ENCODE measurements at regions not wholly inside any gene's neighbourhood (a gene's known extent, or its start where the extent isn't known, plus 50 kb on each side); places are given as distances from the start of the nearest gene placed in this dataset.
"Not testable (repeated sequence)": the region's sequence is repeated elsewhere in the genome, so short reads cannot be mapped to it uniquely, and the experiment has no call there.

GRCh38 chr1:95167503-95167902, 50.3 kb downstream of the TLCD4 start:
- CTCF ChIA-PET, POLR2A ChIA-PET: not testable (repeated sequence)

GRCh38 chr1:95168028-95168427, 50.9 kb downstream of the TLCD4 start:
- CTCF ChIA-PET: no interaction called here
- POLR2A ChIA-PET: no interaction called here

DNA sequence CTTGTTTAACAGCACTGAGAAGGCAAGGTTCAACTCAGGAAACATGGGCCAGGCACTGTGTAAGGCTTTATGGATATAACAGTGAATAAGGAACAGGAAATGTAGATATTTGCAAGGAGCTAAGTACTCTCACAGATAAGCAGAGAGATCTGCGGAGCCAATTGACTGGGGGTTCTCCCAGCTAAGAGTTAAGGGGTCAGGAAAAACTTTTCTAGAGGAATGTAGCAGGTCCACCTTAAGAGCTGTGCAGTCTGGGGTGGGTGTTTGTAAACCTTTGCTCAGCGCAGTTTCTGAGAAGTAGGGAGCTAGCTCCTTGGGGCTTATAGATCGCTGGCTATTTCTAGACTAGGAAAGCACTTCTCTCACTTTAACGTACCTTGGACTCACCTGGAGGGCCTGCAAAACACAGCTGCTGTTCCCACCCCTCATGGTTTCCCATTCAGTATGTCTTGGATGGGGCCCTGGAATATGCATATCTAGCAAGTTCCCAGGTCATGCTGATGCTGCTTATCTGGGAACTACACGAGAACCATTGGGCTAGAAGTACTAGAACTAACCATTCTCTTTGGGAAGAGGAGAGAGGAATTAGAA, 51.7 kb downstream of the TLCD4 start:
- ChIA-PET CTCF (no interaction called here), POLR2A (no interaction called here)

DNA sequence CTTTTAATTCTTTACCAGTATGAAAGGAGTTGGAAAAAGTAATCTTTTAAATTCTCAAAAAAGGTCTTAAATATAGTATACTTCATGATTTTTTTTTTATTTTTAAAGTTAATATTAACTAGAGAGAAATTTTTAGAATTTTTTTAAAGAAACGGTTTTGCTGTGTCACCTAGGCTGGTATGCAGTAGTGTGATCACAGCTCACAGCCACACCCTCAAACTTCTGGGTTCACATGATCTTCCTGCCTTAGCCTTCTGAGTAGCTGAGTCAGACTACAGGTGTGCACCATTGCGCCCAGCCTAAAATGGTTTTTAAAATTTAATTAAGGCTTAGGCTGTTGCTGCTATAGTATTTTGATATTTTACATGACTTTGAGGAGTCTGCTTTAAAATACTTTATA, 52.4 kb downstream of the TLCD4 start:
- ChIA-PET CTCF (no interaction called here), POLR2A (no interaction called here)

- CTCF ChIA-PET: no interaction called here
- POLR2A ChIA-PET: no interaction called here
These were observed 54.4 kb downstream of the TLCD4 start for GRCh38 chr1:95171270-95172245.

- POLR2A ChIA-PET: no interaction called here
- CTCF ChIA-PET: no interaction called here
These were observed 57.1 kb upstream of the RWDD3 start for GRCh38 chr1:95176861-95177260.

GRCh38 chr1:95179205-95179986, 54.6 kb upstream of the RWDD3 start:
- CTCF ChIA-PET: no interaction called here
- POLR2A ChIA-PET: no interaction called here

GRCh38 chr1:95180371-95180770, 53.6 kb upstream of the RWDD3 start:
- ChIA-PET POLR2A (no interaction called here), CTCF (interaction anchor here (0.6 kb wide), 1 partner anchor 48 kb away, joined by 4 read pairs; no protein-coding TSS in a partner anchor)

GRCh38 chr1:95181096-95181495, 52.9 kb upstream of the RWDD3 start:
- ChIA-PET CTCF (no interaction called here), POLR2A (no interaction called here)

DNA sequence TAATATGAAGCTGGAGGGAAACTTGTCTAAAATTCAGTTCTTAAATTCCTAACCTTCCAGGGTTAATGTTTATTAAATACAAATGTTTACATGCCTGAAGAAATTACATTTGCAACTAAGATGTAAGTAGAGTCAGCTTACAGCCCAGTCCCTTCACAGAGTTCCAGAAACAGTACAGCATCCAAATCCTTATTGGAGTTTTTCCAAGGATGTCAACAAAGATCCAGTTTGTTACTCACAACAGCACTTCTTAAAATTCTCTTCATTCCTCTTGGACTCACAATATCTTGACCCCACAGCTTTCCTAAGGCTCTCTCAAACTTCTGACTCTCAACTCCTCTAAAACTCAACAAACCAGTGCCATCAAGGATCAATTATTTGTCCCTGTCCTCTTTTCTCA, 50.1 kb upstream of the RWDD3 start:
- CTCF ChIA-PET: no interaction called here
- POLR2A ChIA-PET: no interaction called here
